ENCODE measurements at regions not wholly inside any gene's neighbourhood (a gene's known extent, or its start where the extent isn't known, plus 50 kb on each side); places are given as distances from the start of the nearest gene placed in this dataset.
"Not testable (repeated sequence)": the region's sequence is repeated elsewhere in the genome, so short reads cannot be mapped to it uniquely, and the experiment has no call there.

GRCh38 chr3:11733914-11734313 lies 90.2 kb upstream of the VGLL4 start:
- no peak for DNase-seq (ENCODE audit: low read depth)
- TF ChIP-seq CTCF (IDR thresholded peaks at IDR 0.05; ENCODE audit: insufficient read depth, low read depth, low read length), result no peak
- H3K36me3 ChIP-seq (ENCODE audit: control insufficient read depth, insufficient read depth, low read length), result no peaks in the 10 kb centered on the region
- ChIA-PET CTCF (no interaction called here), POLR2A (no interaction called here)
- no peak overlapping the region for H3K4me3 ChIP-seq (ENCODE audit: low read depth, low read length)
- peaks cover 12% of the 10 kb centered on the region for H3K27me3 ChIP-seq (ENCODE audit: control insufficient read depth, insufficient read depth, low read length)

- Histone ChIP-seq H3K27me3 (ENCODE audit: control insufficient read depth, insufficient read depth, low read length) (peaks cover 6% of the 10 kb centered on the region), H3K36me3 (ENCODE audit: control insufficient read depth, insufficient read depth, low read length) (no peaks in the 10 kb centered on the region), H3K4me3 (ENCODE audit: low read depth, low read length) (no peak overlapping the region)
- POLR2A ChIA-PET, result no interaction called here
- CTCF ChIA-PET, result interaction anchor here (1.6 kb wide), 1 partner anchor 348 kb away, joined by 4 read pairs; no protein-coding TSS in a partner anchor
- DNase-seq (ENCODE audit: low read depth), result no peak
- TF ChIP-seq CTCF (IDR thresholded peaks at IDR 0.05; ENCODE audit: insufficient read depth, low read depth, low read length), result no peak
Observed at GRCh38 chr3:11727207-11727606, 83.5 kb upstream of the VGLL4 start.

- ChIA-PET POLR2A (no interaction called here), CTCF (no interaction called here)
- H3K27me3 ChIP-seq (ENCODE audit: control insufficient read depth, insufficient read depth, low read length), result peaks cover 6% of the 10 kb centered on the region
- H3K4me3 ChIP-seq (ENCODE audit: low read depth, low read length), result no peak overlapping the region
- TF ChIP-seq CTCF (IDR thresholded peaks at IDR 0.05; ENCODE audit: insufficient read depth, low read depth, low read length), result no peak
- H3K36me3 ChIP-seq (ENCODE audit: control insufficient read depth, insufficient read depth, low read length), result no peaks in the 10 kb centered on the region
- no peak for DNase-seq (ENCODE audit: low read depth)
Observed at GRCh38 chr3:11726146-11726545, 82.4 kb upstream of the VGLL4 start.

GRCh38 chr3:11725340-11725641 lies 81.6 kb upstream of the VGLL4 start:
- POLR2A ChIA-PET, result not testable (repeated sequence)

GRCh38 chr3:11724615-11725339 lies 81.1 kb upstream of the VGLL4 start:
- ChIA-PET CTCF (no interaction called here), POLR2A (no interaction called here)
- no peak for TF ChIP-seq CTCF (IDR thresholded peaks at IDR 0.05; ENCODE audit: insufficient read depth, low read depth, low read length)
- Histone ChIP-seq H3K27me3 (ENCODE audit: control insufficient read depth, insufficient read depth, low read length) (peaks cover 6% of the 10 kb centered on the region), H3K36me3 (ENCODE audit: control insufficient read depth, insufficient read depth, low read length) (no peaks in the 10 kb centered on the region), H3K4me3 (ENCODE audit: low read depth, low read length) (no peak overlapping the region)
- no peak for DNase-seq (ENCODE audit: low read depth)

More at GRCh38 chr3:11725340-11725641, 81.6 kb upstream of the VGLL4 start:
- H3K27me3 ChIP-seq (ENCODE audit: control insufficient read depth, insufficient read depth, low read length); DNase-seq (ENCODE audit: low read depth); H3K4me3 ChIP-seq (ENCODE audit: low read depth, low read length); H3K36me3 ChIP-seq (ENCODE audit: control insufficient read depth, insufficient read depth, low read length); CTCF ChIA-PET: not testable (repeated sequence)

GRCh38 chr3:11721479-11721878 lies 77.8 kb upstream of the VGLL4 start:
- Histone ChIP-seq H3K4me3 (ENCODE audit: low read depth, low read length) (no peak overlapping the region), H3K27me3 (ENCODE audit: control insufficient read depth, insufficient read depth, low read length) (peaks cover 4% of the 10 kb centered on the region), H3K36me3 (ENCODE audit: control insufficient read depth, insufficient read depth, low read length) (no peaks in the 10 kb centered on the region)
- no peak for DNase-seq (ENCODE audit: low read depth)
- POLR2A ChIA-PET, result no interaction called here
- TF ChIP-seq CTCF (IDR thresholded peaks at IDR 0.05; ENCODE audit: insufficient read depth, low read depth, low read length), result no peak
- CTCF ChIA-PET, result no interaction called here
